HG02623 (cell line): ENCODE measurements at regions not wholly inside any gene's neighbourhood (a gene's known extent, or its start where the extent isn't known, plus 50 kb on each side); places are given as distances from the start of the nearest gene placed in this dataset.
A peak's percentile ranks its signal among the peaks of the same experiment; 100 is the strongest.

Experiments used
- ATAC-seq: cut with Tn5 transposase; IDR thresholded peaks from one replicate; pipeline ENCODE4 v1.9.1; 2021; ENCODE audit warnings: moderate library complexity; ENCODE audit not compliant: unreplicated experiment

- no peak for ATAC-seq
These were observed 235.0 kb upstream of the HNMT start for GRCh38 chr2:137729305-137729704.

- ATAC-seq: no peak
These were observed 226.7 kb upstream of the HNMT start for GRCh38 chr2:137737559-137737958.

- no peak for ATAC-seq
These were observed 222.4 kb upstream of the HNMT start for GRCh38 chr2:137741784-137742362.

GRCh38 chr2:137747509-137747908, 216.8 kb upstream of the HNMT start:
- no peak for ATAC-seq

GRCh38 chr2:137748533-137748932, 215.7 kb upstream of the HNMT start:
- ATAC-seq: no peak

GRCh38 chr2:137764646-137765045, 199.6 kb upstream of the HNMT start:
- ATAC-seq: no peak

- ATAC-seq: no peak
These were observed 194.9 kb upstream of the HNMT start for GRCh38 chr2:137769406-137769805.

GRCh38 chr2:137770166-137770565, 194.1 kb upstream of the HNMT start:
- no peak for ATAC-seq

GRCh38 chr2:137771064-137771463, 193.2 kb upstream of the HNMT start:
- peak; percentile 40 for ATAC-seq

- no peak for ATAC-seq
These were observed 191.8 kb upstream of the HNMT start for GRCh38 chr2:137772451-137772850.

GRCh38 chr2:137775529-137775928, 188.7 kb upstream of the HNMT start:
- no peak for ATAC-seq

GRCh38 chr2:137776697-137777096, 187.6 kb upstream of the HNMT start:
- ATAC-seq: no peak

- no peak for ATAC-seq
These were observed 166.6 kb upstream of the HNMT start for GRCh38 chr2:137797641-137798040.

GRCh38 chr2:137799600-137799999, 164.7 kb upstream of the HNMT start:
- ATAC-seq: no peak

- ATAC-seq: no peak
These were observed 163.9 kb upstream of the HNMT start for GRCh38 chr2:137800386-137800785.

GRCh38 chr2:137801228-137801627, 163.0 kb upstream of the HNMT start:
- ATAC-seq: no peak

- no peak for ATAC-seq
These were observed 162.2 kb upstream of the HNMT start for GRCh38 chr2:137802038-137802437.

GRCh38 chr2:137806068-137806805, 158.0 kb upstream of the HNMT start:
- ATAC-seq: no peak

- no peak for ATAC-seq
These were observed 155.0 kb upstream of the HNMT start for GRCh38 chr2:137809252-137809651.

- no peak for ATAC-seq
These were observed 154.4 kb upstream of the HNMT start for GRCh38 chr2:137809837-137810236.

GRCh38 chr2:137812517-137812916, 151.8 kb upstream of the HNMT start:
- ATAC-seq: no peak

- ATAC-seq: no peak
These were observed 151.1 kb upstream of the HNMT start for GRCh38 chr2:137813176-137813575.

- no peak for ATAC-seq
These were observed 147.2 kb upstream of the HNMT start for GRCh38 chr2:137817058-137817457.
